ENCODE measurements at regions not wholly inside any gene's neighbourhood (a gene's known extent, or its start where the extent isn't known, plus 50 kb on each side); places are given as distances from the start of the nearest gene placed in this dataset.

GRCh38 chr13:55402870-55403269 lies 1737.8 kb upstream of the PRR20A start:
- ATAC-seq = no peak
- Mint-ChIP-seq H3K4me3 (no peak overlapping the region), H3K9me3 (ENCODE audit: low read depth) (peaks cover 5% of the 10 kb centered on the region), H3K27ac (no peak overlapping the region), H3K4me1 (no peaks in the 10 kb centered on the region), H3K27me3 (no peaks in the 10 kb centered on the region), H3K36me3 (ENCODE audit: low read depth) (no peaks in the 10 kb centered on the region)
- no peak for DNase-seq
- intact Hi-C loops (cut with DNase I, micrococcal nuclease) = no loop called here
- ChIA-PET POLR2A (no interaction called here), CTCF (no interaction called here)

GRCh38 chr13:55403887-55404487 lies 1736.7 kb upstream of the PRR20A start:
- DNase-seq = no peak
- POLR2A ChIA-PET = no interaction called here
- Mint-ChIP-seq H3K27ac (no peak overlapping the region), H3K4me3 (no peak overlapping the region), H3K27me3 (no peaks in the 10 kb centered on the region), H3K9me3 (ENCODE audit: low read depth) (peaks cover 8% of the 10 kb centered on the region), H3K4me1 (no peaks in the 10 kb centered on the region), H3K36me3 (ENCODE audit: low read depth) (no peaks in the 10 kb centered on the region)
- ATAC-seq = no peak
- intact Hi-C loops (cut with DNase I, micrococcal nuclease) = no loop called here
- CTCF ChIA-PET = no interaction called here

GRCh38 chr13:55410398-55411330 lies 1730.1 kb upstream of the PRR20A start:
- intact Hi-C loops (cut with DNase I, micrococcal nuclease) = no loop called here
- H3K4me1 Mint-ChIP-seq = no peaks in the 10 kb centered on the region
- H3K36me3 Mint-ChIP-seq (ENCODE audit: low read depth) = no peaks in the 10 kb centered on the region
- POLR2A ChIA-PET = no interaction called here
- ATAC-seq = no peak
- no peak for DNase-seq
- H3K27me3 Mint-ChIP-seq = no peaks in the 10 kb centered on the region
- no peak overlapping the region for H3K4me3 Mint-ChIP-seq
- H3K27ac Mint-ChIP-seq = no peak overlapping the region
- CTCF ChIA-PET = interaction anchor here (0.6 kb wide), 1 partner anchor 1470 kb away, joined by 3 read pairs; no protein-coding TSS in a partner anchor
- H3K9me3 Mint-ChIP-seq (ENCODE audit: low read depth) = peaks cover 3% of the 10 kb centered on the region

- ATAC-seq = no peak
- H3K27me3 Mint-ChIP-seq = no peaks in the 10 kb centered on the region
- no peak for DNase-seq
- H3K36me3 Mint-ChIP-seq (ENCODE audit: low read depth) = no peaks in the 10 kb centered on the region
- no peak overlapping the region for H3K4me3 Mint-ChIP-seq
- POLR2A ChIA-PET = no interaction called here
- CTCF ChIA-PET = no interaction called here
- intact Hi-C loops (cut with DNase I, micrococcal nuclease) = no loop called here
- no peak overlapping the region for H3K27ac Mint-ChIP-seq
- H3K4me1 Mint-ChIP-seq = no peaks in the 10 kb centered on the region
- peaks cover 4% of the 10 kb centered on the region for H3K9me3 Mint-ChIP-seq (ENCODE audit: low read depth)
These were observed 1722.6 kb upstream of the PRR20A start for GRCh38 chr13:55418095-55418494.

- CTCF ChIA-PET = no interaction called here
These were observed 1707.9 kb upstream of the PRR20A start for GRCh38 chr13:55432814-55433213.

GRCh38 chr13:55437162-55437561 lies 1703.6 kb upstream of the PRR20A start:
- Mint-ChIP-seq H3K9me3 (ENCODE audit: low read depth) (peaks cover 11% of the 10 kb centered on the region), H3K27ac (no peak overlapping the region), H3K27me3 (no peaks in the 10 kb centered on the region), H3K4me1 (no peaks in the 10 kb centered on the region), H3K36me3 (ENCODE audit: low read depth) (no peaks in the 10 kb centered on the region), H3K4me3 (no peak overlapping the region)
- no peak for DNase-seq
- intact Hi-C loops (cut with DNase I, micrococcal nuclease) = no loop called here
- CTCF ChIA-PET = no interaction called here
- POLR2A ChIA-PET = no interaction called here
- no peak for ATAC-seq

More at GRCh38 chr13:55432814-55433213, 1707.9 kb upstream of the PRR20A start:
- no peak for ATAC-seq
- no peak for DNase-seq
- Mint-ChIP-seq H3K27me3 (no peaks in the 10 kb centered on the region), H3K27ac (no peak overlapping the region), H3K9me3 (ENCODE audit: low read depth) (peaks cover 12% of the 10 kb centered on the region), H3K36me3 (ENCODE audit: low read depth) (no peaks in the 10 kb centered on the region), H3K4me3 (no peak overlapping the region), H3K4me1 (no peaks in the 10 kb centered on the region)
- intact Hi-C loops (cut with DNase I, micrococcal nuclease) = no loop called here
- POLR2A ChIA-PET = interaction anchor here (0.7 kb wide), 1 partner anchor 1249 kb away, joined by 3 read pairs; no protein-coding TSS in a partner anchor

GRCh38 chr13:55439450-55439849 lies 1701.3 kb upstream of the PRR20A start:
- Mint-ChIP-seq H3K36me3 (ENCODE audit: low read depth) (no peaks in the 10 kb centered on the region), H3K4me3 (no peak overlapping the region), H3K4me1 (no peaks in the 10 kb centered on the region), H3K27ac (no peak overlapping the region), H3K9me3 (ENCODE audit: low read depth) (peaks cover 12% of the 10 kb centered on the region), H3K27me3 (no peaks in the 10 kb centered on the region)
- no peak for ATAC-seq
- CTCF ChIA-PET = no interaction called here
- intact Hi-C loops (cut with DNase I, micrococcal nuclease) = no loop called here
- no peak for DNase-seq
- POLR2A ChIA-PET = no interaction called here

- Mint-ChIP-seq H3K27ac (no peak overlapping the region), H3K9me3 (ENCODE audit: low read depth) (peaks cover 8% of the 10 kb centered on the region), H3K4me3 (no peak overlapping the region), H3K4me1 (no peaks in the 10 kb centered on the region), H3K27me3 (no peaks in the 10 kb centered on the region), H3K36me3 (ENCODE audit: low read depth) (no peaks in the 10 kb centered on the region)
- ATAC-seq (no peak), DNase-seq (no peak)
- intact Hi-C loops (cut with DNase I, micrococcal nuclease) = no loop called here
- ChIA-PET CTCF (no interaction called here), POLR2A (no interaction called here)
These were observed 1700.1 kb upstream of the PRR20A start for GRCh38 chr13:55440465-55441085.

GRCh38 chr13:55464222-55464621 lies 1676.5 kb upstream of the PRR20A start:
- CTCF ChIA-PET = no interaction called here
- ATAC-seq (no peak), DNase-seq (no peak)
- no peak overlapping the region for H3K4me3 Mint-ChIP-seq
- POLR2A ChIA-PET = no interaction called here
- intact Hi-C loops (cut with DNase I, micrococcal nuclease) = no loop called here
- no peak overlapping the region for H3K27ac Mint-ChIP-seq
- H3K4me1 Mint-ChIP-seq = no peaks in the 10 kb centered on the region
- H3K36me3 Mint-ChIP-seq (ENCODE audit: low read depth) = no peaks in the 10 kb centered on the region
- H3K27me3 Mint-ChIP-seq = no peaks in the 10 kb centered on the region
- H3K9me3 Mint-ChIP-seq (ENCODE audit: low read depth) = peaks cover 10% of the 10 kb centered on the region

GRCh38 chr13:55467476-55467875 lies 1673.2 kb upstream of the PRR20A start:
- peaks cover 7% of the 10 kb centered on the region for H3K9me3 Mint-ChIP-seq (ENCODE audit: low read depth)
- DNase-seq (no peak), ATAC-seq (no peak)
- POLR2A ChIA-PET = no interaction called here
- H3K4me1 Mint-ChIP-seq = no peaks in the 10 kb centered on the region
- intact Hi-C loops (cut with DNase I, micrococcal nuclease) = no loop called here
- H3K4me3 Mint-ChIP-seq = no peak overlapping the region
- CTCF ChIA-PET = no interaction called here
- no peak overlapping the region for H3K27ac Mint-ChIP-seq
- no peaks in the 10 kb centered on the region for H3K36me3 Mint-ChIP-seq (ENCODE audit: low read depth)
- no peaks in the 10 kb centered on the region for H3K27me3 Mint-ChIP-seq

- ATAC-seq (no peak), DNase-seq (no peak)
- H3K4me3 Mint-ChIP-seq = no peak overlapping the region
- no peaks in the 10 kb centered on the region for H3K36me3 Mint-ChIP-seq (ENCODE audit: low read depth)
- peaks cover 15% of the 10 kb centered on the region for H3K9me3 Mint-ChIP-seq (ENCODE audit: low read depth)
- H3K27ac Mint-ChIP-seq = no peak overlapping the region
- H3K4me1 Mint-ChIP-seq = no peaks in the 10 kb centered on the region
- intact Hi-C loops (cut with DNase I, micrococcal nuclease) = no loop called here
- CTCF ChIA-PET = no interaction called here
- POLR2A ChIA-PET = no interaction called here
- H3K27me3 Mint-ChIP-seq = no peaks in the 10 kb centered on the region
These were observed 1657.0 kb upstream of the PRR20A start for GRCh38 chr13:55483626-55484158.

GRCh38 chr13:55493297-55493696 lies 1647.4 kb upstream of the PRR20A start:
- Mint-ChIP-seq H3K4me3 (no peak overlapping the region), H3K27ac (no peak overlapping the region), H3K9me3 (ENCODE audit: low read depth) (peaks cover 4% of the 10 kb centered on the region), H3K27me3 (no peaks in the 10 kb centered on the region), H3K4me1 (no peaks in the 10 kb centered on the region), H3K36me3 (ENCODE audit: low read depth) (no peaks in the 10 kb centered on the region)
- intact Hi-C loops (cut with DNase I, micrococcal nuclease) = no loop called here
- ATAC-seq = no peak
- no peak for DNase-seq
- ChIA-PET POLR2A (no interaction called here), CTCF (no interaction called here)
